GM21737 (cell line): ENCODE measurements at regions not wholly inside any gene's neighbourhood (a gene's known extent, or its start where the extent isn't known, plus 50 kb on each side); places are given as distances from the start of the nearest gene placed in this dataset.

Source experiments
- ATAC-seq: cut with Tn5 transposase; IDR thresholded peaks from one replicate; pipeline ENCODE4 v1.9.1; 2021; ENCODE audit warnings: mild to moderate bottlenecking, moderate library complexity; ENCODE audit not compliant: unreplicated experiment

GRCh38 chr7:109983618-109984017, 1107.3 kb upstream of the LRRN3 start:
- ATAC-seq = no peak

- ATAC-seq = no peak
Observed at GRCh38 chr7:109984729-109985128, 1106.2 kb upstream of the LRRN3 start.

- ATAC-seq = no peak
Observed at GRCh38 chr7:109986701-109987100, 1104.2 kb upstream of the LRRN3 start.

- ATAC-seq = no peak
Observed at GRCh38 chr7:109996411-109996810, 1094.5 kb upstream of the LRRN3 start.

GRCh38 chr7:109996927-109997326, 1094.0 kb upstream of the LRRN3 start:
- ATAC-seq = no peak

GRCh38 chr7:109997837-109998236, 1093.1 kb upstream of the LRRN3 start:
- ATAC-seq = no peak

- ATAC-seq = no peak
Observed at GRCh38 chr7:110001254-110001938, 1089.5 kb upstream of the LRRN3 start.

GRCh38 chr7:110003827-110004226, 1087.1 kb upstream of the LRRN3 start:
- ATAC-seq = no peak

GRCh38 chr7:110007320-110008063, 1083.4 kb upstream of the LRRN3 start:
- ATAC-seq = no peak

GRCh38 chr7:110010359-110010758, 1080.6 kb upstream of the LRRN3 start:
- ATAC-seq = no peak

GRCh38 chr7:110017405-110017804, 1073.5 kb upstream of the LRRN3 start:
- no peak for ATAC-seq

- ATAC-seq = no peak
Observed at GRCh38 chr7:110027385-110027784, 1063.5 kb upstream of the LRRN3 start.

- ATAC-seq = no peak
Observed at GRCh38 chr7:110043519-110043918, 1047.4 kb upstream of the LRRN3 start.

GRCh38 chr7:110050785-110051184, 1040.1 kb upstream of the LRRN3 start:
- no peak for ATAC-seq

- no peak for ATAC-seq
Observed at GRCh38 chr7:110051372-110051771, 1039.6 kb upstream of the LRRN3 start.

GRCh38 chr7:110056331-110056730, 1034.6 kb upstream of the LRRN3 start:
- ATAC-seq = no peak

- no peak for ATAC-seq
Observed at GRCh38 chr7:110058401-110058800, 1032.5 kb upstream of the LRRN3 start.

- ATAC-seq = no peak
Observed at GRCh38 chr7:110061387-110061786, 1029.5 kb upstream of the LRRN3 start.

- no peak for ATAC-seq
Observed at GRCh38 chr7:110065121-110065520, 1025.8 kb upstream of the LRRN3 start.

GRCh38 chr7:110066843-110067242, 1024.1 kb upstream of the LRRN3 start:
- no peak for ATAC-seq

- no peak for ATAC-seq
Observed at GRCh38 chr7:110071192-110071591, 1019.7 kb upstream of the LRRN3 start.

GRCh38 chr7:110075450-110075849, 1015.5 kb upstream of the LRRN3 start:
- ATAC-seq = no peak

- ATAC-seq = no peak
Observed at GRCh38 chr7:110076194-110076593, 1014.7 kb upstream of the LRRN3 start.
